Peyer's patch (tissue), 4 donors: ENCODE measurements at regions not wholly inside any gene's neighbourhood (a gene's known extent, or its start where the extent isn't known, plus 50 kb on each side); places are given as distances from the start of the nearest gene placed in this dataset.
"Not testable (repeated sequence)": the region's sequence is repeated elsewhere in the genome, so short reads cannot be mapped to it uniquely, and the experiment has no call there.

ENCODE experiments used
- DNase-seq, 3 donors: peaks; one replicate each; pipeline ENCODE4 v3.0.0-alpha.2; 2017 to 2019
- H3K27ac ChIP-seq, 4 donors: fragments of 200-600 bp; sonication (generic); one replicate each; pipeline ENCODE4 v1.5.1; 2016 to 2019
- H3K27me3 ChIP-seq, 2 donors: fragments of 200-600 bp; sonication (generic); one replicate each; pipeline ENCODE4 v1.5.1; 2019
- H3K36me3 ChIP-seq, 3 donors: fragments of 200-600 bp; sonication (generic); one replicate each; pipeline ENCODE4 v1.5.1; 2016 to 2019
- H3K4me1 ChIP-seq, 4 donors: fragments of 200-600 bp; sonication (generic); one replicate each; pipeline ENCODE4 v1.5.1; 2016 to 2019
- H3K4me3 ChIP-seq, 4 donors: fragments of 200-600 bp; sonication (generic); 1 replicate in 3 of 4; 2 replicates in 1 of 4; pipeline ENCODE4 v1.5.1; 2016 to 2019; ENCODE audit warnings: mild to moderate bottlenecking in 1 of 4
- H3K9me3 ChIP-seq, 4 donors: fragments of 200-600 bp; sonication (generic); one replicate each; pipeline ENCODE4 v1.5.1; 2016 to 2019; ENCODE audit warnings: mild to moderate bottlenecking in 1 of 4
- CTCF ChIP-seq, 6 experiments: fragments of 450-650 bp in 4 of 6; fragments of 200-600 bp in 2 of 6; sonication (generic) in 1 of 6; IDR thresholded peaks; one replicate each; pipeline ENCODE4 v1.5.1; 2017 to 2019; ENCODE audit warnings: antibody characterized with exemption in 6 of 6, mild to moderate bottlenecking in 3 of 6, moderate library complexity in 1 of 6
- POLR2A ChIP-seq, 2 donors: fragments of 450-650 bp; IDR thresholded peaks; one replicate each; pipeline ENCODE4 v1.5.1; 2017; ENCODE audit warnings: antibody characterized with exemption in 2 of 2, mild to moderate bottlenecking in 2 of 2, moderate library complexity in 2 of 2

GRCh38 chr4:131551306-131551705, 1597.8 kb upstream of the PCDH10 start:
- Histone ChIP-seq H3K27ac (no peak overlapping the region), H3K9me3 (no peaks in the 10 kb centered on the region), H3K4me1 (no peaks in the 10 kb centered on the region), H3K27me3 (no peaks in the 10 kb centered on the region), H3K36me3 (no peaks in the 10 kb centered on the region), H3K4me3 (no peak overlapping the region)
- DNase-seq: no peak
- TF ChIP-seq CTCF (IDR thresholded peaks at IDR 0.05) (no peak), POLR2A (IDR thresholded peaks at IDR 0.05) (no peak)

GRCh38 chr4:131566026-131566425, 1583.1 kb upstream of the PCDH10 start:
- no peaks in the 10 kb centered on the region for H3K4me1 ChIP-seq
- no peak for TF ChIP-seq POLR2A (IDR thresholded peaks at IDR 0.05)
- TF ChIP-seq CTCF (IDR thresholded peaks at IDR 0.05): no peak
- no peaks in the 10 kb centered on the region for H3K27me3 ChIP-seq
- no peak overlapping the region for H3K4me3 ChIP-seq
- H3K9me3 ChIP-seq: no peaks in the 10 kb centered on the region
- no peak overlapping the region for H3K27ac ChIP-seq
- no peaks in the 10 kb centered on the region for H3K36me3 ChIP-seq
- DNase-seq: no peak

- H3K27ac ChIP-seq: no peak overlapping the region
- H3K27me3 ChIP-seq: no peaks in the 10 kb centered on the region
- no peak overlapping the region for H3K4me3 ChIP-seq
- H3K9me3 ChIP-seq: no peaks in the 10 kb centered on the region
- TF ChIP-seq CTCF (IDR thresholded peaks at IDR 0.05): no peak
- TF ChIP-seq POLR2A (IDR thresholded peaks at IDR 0.05): no peak
- no peaks in the 10 kb centered on the region for H3K4me1 ChIP-seq
- no peaks in the 10 kb centered on the region for H3K36me3 ChIP-seq
- DNase-seq: no peak
Observed at GRCh38 chr4:131584587-131584986, 1564.5 kb upstream of the PCDH10 start.

GRCh38 chr4:131595140-131595539, 1554.0 kb upstream of the PCDH10 start:
- Histone ChIP-seq H3K4me1 (no peaks in the 10 kb centered on the region), H3K9me3 (no peaks in the 10 kb centered on the region), H3K27me3 (no peaks in the 10 kb centered on the region), H3K27ac (no peak overlapping the region), H3K36me3 (no peaks in the 10 kb centered on the region), H3K4me3 (no peak overlapping the region)
- no peak for TF ChIP-seq POLR2A (IDR thresholded peaks at IDR 0.05)
- TF ChIP-seq CTCF (IDR thresholded peaks at IDR 0.05): no peak
- DNase-seq: no peak

- Histone ChIP-seq H3K4me1 (no peaks in the 10 kb centered on the region), H3K9me3 (peaks cover 0 to 2% (median 0%) of the 10 kb centered on the region in 4 donors), H3K27me3 (no peaks in the 10 kb centered on the region), H3K4me3 (no peak overlapping the region), H3K27ac (no peak overlapping the region), H3K36me3 (no peaks in the 10 kb centered on the region)
- TF ChIP-seq POLR2A (IDR thresholded peaks at IDR 0.05) (no peak), CTCF (IDR thresholded peaks at IDR 0.05) (no peak)
- DNase-seq: no peak
Observed at GRCh38 chr4:131603705-131604104, 1545.4 kb upstream of the PCDH10 start.

- Histone ChIP-seq H3K27ac (no peak overlapping the region), H3K36me3 (no peaks in the 10 kb centered on the region), H3K4me1 (no peaks in the 10 kb centered on the region), H3K4me3 (no peak overlapping the region), H3K9me3 (no peaks in the 10 kb centered on the region), H3K27me3 (no peaks in the 10 kb centered on the region)
- TF ChIP-seq CTCF (IDR thresholded peaks at IDR 0.05): no peak
- TF ChIP-seq POLR2A (IDR thresholded peaks at IDR 0.05): no peak
- no peak for DNase-seq
Observed at GRCh38 chr4:131609039-131609438, 1540.1 kb upstream of the PCDH10 start.

- H3K27me3 ChIP-seq, DNase-seq, H3K9me3 ChIP-seq, H3K4me3 ChIP-seq, H3K27ac ChIP-seq, H3K36me3 ChIP-seq, H3K4me1 ChIP-seq: not testable (repeated sequence)
Observed at GRCh38 chr4:131610517-131610916, 1538.6 kb upstream of the PCDH10 start.
